ENCODE measurements at regions not wholly inside any gene's neighbourhood (a gene's known extent, or its start where the extent isn't known, plus 50 kb on each side); places are given as distances from the start of the nearest gene placed in this dataset.

- H3F3A ChIP-seq (ENCODE audit: insufficient read depth, low read depth), result no peaks in the 10 kb centered on the region
- no peaks in the 10 kb centered on the region for H4K20me1 ChIP-seq (ENCODE audit: insufficient read depth)
- no peaks in the 10 kb centered on the region for H3K4me1 ChIP-seq (replicated peaks; ENCODE audit: insufficient read depth)
- H3K9me3 ChIP-seq (ENCODE audit: insufficient read depth, low read depth), result no peaks in the 10 kb centered on the region
- H3K36me3 ChIP-seq (ENCODE audit: low read depth), result no peaks in the 10 kb centered on the region
- H3K79me2 ChIP-seq (ENCODE audit: low read depth), result no peaks in the 10 kb centered on the region
- no peak overlapping the region for H3K27ac ChIP-seq
- intact Hi-C loops (cut with micrococcal nuclease; ENCODE audit: unreplicated experiment), result no loop called here
- no peak overlapping the region for H3K4me3 ChIP-seq
- BruUV-seq (replicated peaks), result no TSS peak
- CTCF ChIA-PET, result no interaction called here
- H3K4me2 ChIP-seq, result no peak overlapping the region
- peaks cover 7% of the 10 kb centered on the region; the same call in 1 of the 2 replicates for H3K27me3 ChIP-seq (ENCODE audit: insufficient read depth, low read depth)
- no peak overlapping the region for H2AFZ ChIP-seq
- POLR2A ChIA-PET (ENCODE audit: unreplicated experiment), result no interaction called here
- H3K9me2 ChIP-seq (ENCODE audit: insufficient read depth), result no peaks in the 10 kb centered on the region
- no peak for TF ChIP-seq EZH2 (IDR thresholded peaks at IDR 0.05; ENCODE audit: low read depth)
- TF ChIP-seq CTCF (conservative IDR thresholded peaks at IDR 0.05), result no peak
- DNase-seq, result no peak
Measured at GRCh38 chr10:23610626-23611307, 171.9 kb downstream of the OTUD1 start.

- no peak for TF ChIP-seq CTCF (conservative IDR thresholded peaks at IDR 0.05)
- no peak for TF ChIP-seq EZH2 (IDR thresholded peaks at IDR 0.05; ENCODE audit: low read depth)
- no TSS peak for BruUV-seq (replicated peaks)
- CTCF ChIA-PET, result interaction anchor here (0.6 kb wide), 1 partner anchor 86 kb away, joined by 5 read pairs; no protein-coding TSS in a partner anchor
- Histone ChIP-seq H3K4me2 (no peak overlapping the region), H3K9me2 (ENCODE audit: insufficient read depth) (no peaks in the 10 kb centered on the region), H3K4me3 (no peak overlapping the region), H3K4me1 (replicated peaks; ENCODE audit: insufficient read depth) (no peaks in the 10 kb centered on the region), H3F3A (ENCODE audit: insufficient read depth, low read depth) (no peaks in the 10 kb centered on the region), H3K36me3 (ENCODE audit: low read depth) (no peaks in the 10 kb centered on the region), H3K9me3 (ENCODE audit: insufficient read depth, low read depth) (no peaks in the 10 kb centered on the region), H3K79me2 (ENCODE audit: low read depth) (no peaks in the 10 kb centered on the region), H3K27ac (no peak overlapping the region), H3K27me3 (ENCODE audit: insufficient read depth, low read depth) (peaks cover 7% of the 10 kb centered on the region; the same call in 1 of the 2 replicates), H2AFZ (no peak overlapping the region), H4K20me1 (ENCODE audit: insufficient read depth) (no peaks in the 10 kb centered on the region)
- intact Hi-C loops (cut with micrococcal nuclease; ENCODE audit: unreplicated experiment), result no loop called here
- no peak for DNase-seq
- POLR2A ChIA-PET (ENCODE audit: unreplicated experiment), result no interaction called here
Measured at GRCh38 chr10:23611308-23612029, 172.6 kb downstream of the OTUD1 start.

GRCh38 chr10:23613900-23614299 lies 175.0 kb downstream of the OTUD1 start:
- Histone ChIP-seq H3K9me2 (ENCODE audit: insufficient read depth) (no peaks in the 10 kb centered on the region), H3K36me3 (ENCODE audit: low read depth) (no peaks in the 10 kb centered on the region), H3F3A (ENCODE audit: insufficient read depth, low read depth) (no peaks in the 10 kb centered on the region), H3K4me1 (replicated peaks; ENCODE audit: insufficient read depth) (no peaks in the 10 kb centered on the region), H4K20me1 (ENCODE audit: insufficient read depth) (no peaks in the 10 kb centered on the region), H3K4me3 (no peak overlapping the region), H3K27me3 (ENCODE audit: insufficient read depth, low read depth) (0 out of 2 replicates have a peak, but pooled peaks cover 2% of the 10 kb centered on the region), H3K27ac (no peak overlapping the region), H3K9me3 (ENCODE audit: insufficient read depth, low read depth) (no peaks in the 10 kb centered on the region), H2AFZ (no peak overlapping the region), H3K4me2 (no peak overlapping the region), H3K79me2 (ENCODE audit: low read depth) (no peaks in the 10 kb centered on the region)
- ChIA-PET POLR2A (ENCODE audit: unreplicated experiment) (no interaction called here), CTCF (no interaction called here)
- TF ChIP-seq CTCF (conservative IDR thresholded peaks at IDR 0.05) (no peak), EZH2 (IDR thresholded peaks at IDR 0.05; ENCODE audit: low read depth) (no peak)
- no TSS peak for BruUV-seq (replicated peaks)
- no peak for DNase-seq
- intact Hi-C loops (cut with micrococcal nuclease; ENCODE audit: unreplicated experiment), result no loop called here
